ENCODE measurements at regions not wholly inside any gene's neighbourhood (a gene's known extent, or its start where the extent isn't known, plus 50 kb on each side); places are given as distances from the start of the nearest gene placed in this dataset.
A peak's percentile ranks its signal among the peaks of the same experiment; 100 is the strongest.

- TF ChIP-seq CTCF (CRISPR knock-in tag; IDR thresholded peaks at IDR 0.05) (peak; percentile 65), SMC3 (IDR thresholded peaks at IDR 0.05; ENCODE audit: low read length) (peak; percentile 60; the same call in 1 of the 2 replicates), TEAD3 (CRISPR knock-in tag; optimal IDR thresholded peaks at IDR 0.05; ENCODE audit: borderline replicate concordance) (peak; percentile 14), ATF7 (IDR thresholded peaks at IDR 0.05) (peak; percentile 68), ATF7 (CRISPR knock-in tag; IDR thresholded peaks at IDR 0.05) (no peak), ZSCAN12 (CRISPR knock-in tag; IDR thresholded peaks at IDR 0.05) (no peak)
Observed at GRCh38 chr10:69696073-69696731, 66.2 kb downstream of the FAM241B start (continued).

GRCh38 chr10:69697006-69697405 lies 67.0 kb downstream of the FAM241B start:
- no peaks in the 10 kb centered on the region for H3K36me3 ChIP-seq (replicated peaks in 1 of 2; ENCODE audit: control insufficient read depth in 1 of 2, insufficient read depth in 2 of 2, low read length in 2 of 2)
- no peaks in the 10 kb centered on the region for H3K79me2 ChIP-seq (ENCODE audit: insufficient read depth, low read length)
- intact Hi-C loops (cut with micrococcal nuclease; ENCODE audit: unreplicated experiment) (no loop called here), in situ Hi-C loops (cut with HindIII; ENCODE audit: extremely low pct_ligation_motif_present, low pct_unique_long_range_greater_than_20kb) (no loop called here)
- 0% methylated on average over 3 of the region's 4 CpGs for WGBS (ENCODE audit: low lambda C conversion rate)
- FAIRE-seq (no peak), ATAC-seq (no peak), DNase-seq (ENCODE audit: low spot score) (no peak)
- no peaks in the 10 kb centered on the region for H3K4me1 ChIP-seq (ENCODE audit: insufficient read depth, low read length)
- no TSS peak for BruUV-seq (replicated peaks)
- ChIA-PET CTCF (ENCODE audit: low intra/inter-chr PET ratio, low total read pairs) (interaction anchor here (1.9 kb wide), 1 partner anchor 103 kb away, joined by 5 read pairs; no protein-coding TSS in a partner anchor), POLR2A (no interaction called here)
- H3K27me3 ChIP-seq (ENCODE audit: control insufficient read depth in 1 of 2, insufficient read depth in 2 of 2, low read length in 2 of 2), result no peaks in the 10 kb centered on the region; a peak in 1 of 5 replicates
- no peak overlapping the region for H3K27ac ChIP-seq (ENCODE audit: extremely low read length, insufficient read depth, low read length)
- no peaks in the 10 kb centered on the region for H3K9me3 ChIP-seq (ENCODE audit: low read length)
- TF ChIP-seq ZNF780A (CRISPR knock-in tag; IDR thresholded peaks at IDR 0.05) (no peak), SRY (CRISPR knock-in tag; IDR thresholded peaks at IDR 0.05) (no peak), MTF1 (CRISPR knock-in tag; IDR thresholded peaks at IDR 0.05) (no peak), ZSCAN12 (CRISPR knock-in tag; IDR thresholded peaks at IDR 0.05) (no peak)
- H3K9ac ChIP-seq (ENCODE audit: insufficient read depth, low read depth, low read length), result no peak overlapping the region
- no peak overlapping the region for H3K4me2 ChIP-seq (ENCODE audit: low read depth, low read length)
- no peaks in the 10 kb centered on the region for H4K20me1 ChIP-seq (ENCODE audit: insufficient read depth, low read length)
- H3K4me3 ChIP-seq (replicated peaks in 1 of 3; ENCODE audit: insufficient read depth in 1 of 3, low read depth in 2 of 3, low read length in 3 of 3), result no peak overlapping the region
- no peak overlapping the region for H2AFZ ChIP-seq (ENCODE audit: low read length)
